Stimulated activated CD8-positive, alpha-beta memory T cell treated with anti-CD3 and anti-CD28 coated beads, Interleukin-12 subunit alpha, Interleukin-12 subunit beta, amount 100 ng/mL, for 24 hours (primary cell): ENCODE measurements at regions not wholly inside any gene's neighbourhood (a gene's known extent, or its start where the extent isn't known, plus 50 kb on each side); places are given as distances from the start of the nearest gene placed in this dataset.
"Not testable (repeated sequence)": the region's sequence is repeated elsewhere in the genome, so short reads cannot be mapped to it uniquely, and the experiment has no call there.

Experiments used
- DNase-seq: peaks from one replicate; pipeline ENCODE4 v3.0.0-alpha.2; 2020; ENCODE audit errors: extremely low read depth

- DNase-seq: not testable (repeated sequence)
Observed at GRCh38 chr15:92804610-92804936, 95.6 kb upstream of the CHD2 start.

GRCh38 chr15:92805080-92805690 is 94.9 kb upstream of the CHD2 start:
- no peak for DNase-seq

- DNase-seq: not testable (repeated sequence)
Observed at GRCh38 chr15:92806171-92806570, 94.0 kb upstream of the CHD2 start.

GRCh38 chr15:92806763-92807162 is 93.4 kb upstream of the CHD2 start:
- no peak for DNase-seq

GRCh38 chr15:92807971-92808571 is 92.1 kb upstream of the CHD2 start:
- no peak for DNase-seq

GRCh38 chr15:92808598-92809063 is 91.5 kb upstream of the CHD2 start:
- DNase-seq: no peak

- DNase-seq: peak; percentile 98
Observed at GRCh38 chr15:92809064-92809879, 90.9 kb upstream of the CHD2 start.

GRCh38 chr15:92809880-92810361 is 90.2 kb upstream of the CHD2 start:
- DNase-seq: no peak

- no peak for DNase-seq
Observed at GRCh38 chr15:92810418-92811138, 89.5 kb upstream of the CHD2 start.

- DNase-seq: no peak
Observed at GRCh38 chr15:92811148-92811913, 88.8 kb upstream of the CHD2 start.

- no peak for DNase-seq
Observed at GRCh38 chr15:92812271-92812670, 87.9 kb upstream of the CHD2 start.

GRCh38 chr15:92813485-92813884 is 86.6 kb upstream of the CHD2 start:
- no peak for DNase-seq

GRCh38 chr15:92817339-92817886 is 82.7 kb upstream of the CHD2 start:
- DNase-seq: no peak

GRCh38 chr15:92818651-92819277 is 81.4 kb upstream of the CHD2 start:
- DNase-seq: no peak

GRCh38 chr15:92819278-92820235 is 80.6 kb upstream of the CHD2 start:
- DNase-seq: no peak

GRCh38 chr15:92820236-92821021 is 79.7 kb upstream of the CHD2 start:
- DNase-seq: peak; percentile 65

GRCh38 chr15:92821491-92822116 is 78.5 kb upstream of the CHD2 start:
- DNase-seq: no peak
